Peyer's patch (tissue), 4 donors: ENCODE measurements at regions not wholly inside any gene's neighbourhood (a gene's known extent, or its start where the extent isn't known, plus 50 kb on each side); places are given as distances from the start of the nearest gene placed in this dataset.

Source experiments
- POLR2A ChIP-seq, 2 donors: fragments of 450-650 bp; IDR thresholded peaks; one replicate each; pipeline ENCODE4 v1.5.1; 2017; ENCODE audit warnings: antibody characterized with exemption in 2 of 2, mild to moderate bottlenecking in 2 of 2, moderate library complexity in 2 of 2
- TF ChIP-seq, protein P1 (sequence below), 6 experiments: fragments of 450-650 bp in 4 of 6; fragments of 200-600 bp in 2 of 6; sonication (generic) in 1 of 6; IDR thresholded peaks; one replicate each; pipeline ENCODE4 v1.5.1; 2017 to 2019; ENCODE audit warnings: antibody characterized with exemption in 6 of 6, mild to moderate bottlenecking in 3 of 6, moderate library complexity in 1 of 6

GRCh38 chr13:105735281-105735680, 800.2 kb downstream of the EFNB2 start:
- TF ChIP-seq, protein P1, sequence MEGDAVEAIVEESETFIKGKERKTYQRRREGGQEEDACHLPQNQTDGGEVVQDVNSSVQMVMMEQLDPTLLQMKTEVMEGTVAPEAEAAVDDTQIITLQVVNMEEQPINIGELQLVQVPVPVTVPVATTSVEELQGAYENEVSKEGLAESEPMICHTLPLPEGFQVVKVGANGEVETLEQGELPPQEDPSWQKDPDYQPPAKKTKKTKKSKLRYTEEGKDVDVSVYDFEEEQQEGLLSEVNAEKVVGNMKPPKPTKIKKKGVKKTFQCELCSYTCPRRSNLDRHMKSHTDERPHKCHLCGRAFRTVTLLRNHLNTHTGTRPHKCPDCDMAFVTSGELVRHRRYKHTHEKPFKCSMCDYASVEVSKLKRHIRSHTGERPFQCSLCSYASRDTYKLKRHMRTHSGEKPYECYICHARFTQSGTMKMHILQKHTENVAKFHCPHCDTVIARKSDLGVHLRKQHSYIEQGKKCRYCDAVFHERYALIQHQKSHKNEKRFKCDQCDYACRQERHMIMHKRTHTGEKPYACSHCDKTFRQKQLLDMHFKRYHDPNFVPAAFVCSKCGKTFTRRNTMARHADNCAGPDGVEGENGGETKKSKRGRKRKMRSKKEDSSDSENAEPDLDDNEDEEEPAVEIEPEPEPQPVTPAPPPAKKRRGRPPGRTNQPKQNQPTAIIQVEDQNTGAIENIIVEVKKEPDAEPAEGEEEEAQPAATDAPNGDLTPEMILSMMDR (IDR thresholded peaks at IDR 0.05) = no peak
- no peak for TF ChIP-seq POLR2A (IDR thresholded peaks at IDR 0.05)
